ENCODE measurements at regions not wholly inside any gene's neighbourhood (a gene's known extent, or its start where the extent isn't known, plus 50 kb on each side); places are given as distances from the start of the nearest gene placed in this dataset.

DNA sequence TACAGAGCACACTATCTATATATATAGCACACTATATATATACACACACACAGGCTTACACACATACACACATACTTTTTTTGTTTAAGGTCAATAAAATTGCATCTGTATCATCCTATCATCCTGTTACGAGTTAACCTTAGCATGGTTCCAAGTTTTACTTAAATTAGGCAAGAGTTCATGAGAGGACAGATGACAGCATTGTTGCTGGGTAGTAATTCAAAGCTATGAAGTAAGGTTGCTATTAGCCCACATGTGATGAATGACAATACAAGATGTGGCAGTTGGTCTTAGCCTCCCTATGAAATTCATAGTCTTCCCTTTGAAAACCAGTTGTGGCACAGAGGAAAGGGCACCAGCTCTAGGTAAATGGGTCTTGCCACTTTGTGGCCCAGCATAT, 438.1 kb downstream of the ACTL7B start:
- no peak overlapping the region for H2BK5ac ChIP-seq (ENCODE audit: low read depth, low read length, poor library complexity, severe bottlenecking)
- no peak overlapping the region for H3K56ac ChIP-seq (ENCODE audit: extremely low read depth, insufficient read depth, low read length)
- ATAC-seq (ENCODE audit: low read depth) = no peak
- H3K4me3 ChIP-seq (ENCODE audit: insufficient read depth, low read depth, low read length) = no peak overlapping the region
- no CpG with 5 or more reads among the region's 1 CpG for WGBS, 2 experiments (ENCODE audit: extremely low coverage in 2 of 2, insufficient read length in 1 of 2)
- no peaks in the 10 kb centered on the region for H4K20me1 ChIP-seq (ENCODE audit: insufficient read depth, low read length)
- ChIA-PET POLR2A (ENCODE audit: unreplicated experiment) (interaction anchor here (0.6 kb wide), 1 partner anchor 26 kb away, joined by 3 read pairs; no protein-coding TSS in a partner anchor), CTCF (no interaction called here)
- H3K27me3 ChIP-seq (ENCODE audit: control insufficient read depth, insufficient read depth, low read length) = no peaks in the 10 kb centered on the region
- no peak overlapping the region for H2AFZ ChIP-seq (replicated peaks; ENCODE audit: low read length, poor library complexity)
- H3K14ac ChIP-seq (replicated peaks; ENCODE audit: low read depth, low read length) = no peak overlapping the region
- no TSS peak for BruUV-seq (replicated peaks)
- DNase-seq = no peak
- no peak overlapping the region for H2BK20ac ChIP-seq (ENCODE audit: low read depth, low read length)
- H3K9me3 ChIP-seq (ENCODE audit: control insufficient read depth, insufficient read depth, low read length) = 0 out of 2 replicates have a peak, but pooled peaks cover under 1% of the 10 kb centered on the region
- H2BK120ac ChIP-seq (ENCODE audit: low read depth, low read length) = no peak overlapping the region
- H3K4me1 ChIP-seq (ENCODE audit: control insufficient read depth, insufficient read depth, low read length) = no peaks in the 10 kb centered on the region
- no peak overlapping the region for H2AK5ac ChIP-seq (ENCODE audit: low read depth, low read length)
- H3K4me2 ChIP-seq (ENCODE audit: low read depth, low read length) = no peak overlapping the region
- H3K18ac ChIP-seq (ENCODE audit: low read depth, low read length) = no peak overlapping the region
- TF ChIP-seq RFX5 (IDR thresholded peaks at IDR 0.05; ENCODE audit: low read depth, low read length) = peak; percentile 86
- TF ChIP-seq SMC3 (IDR thresholded peaks at IDR 0.05; ENCODE audit: low read depth, low read length) = no peak
- H3K79me1 ChIP-seq (ENCODE audit: low read depth in 1 of 2, low read length in 2 of 2) = no peaks in the 10 kb centered on the region
- H3K9ac ChIP-seq (ENCODE audit: low read depth, low read length) = no peak overlapping the region
- no peak overlapping the region for H4K91ac ChIP-seq (ENCODE audit: insufficient read depth, low read depth, low read length)
- H3K4ac ChIP-seq (ENCODE audit: low read depth, low read length) = no peak overlapping the region
- H4K5ac ChIP-seq (ENCODE audit: low read depth, low read length) = no peak overlapping the region
- in situ Hi-C loops (cut with MboI; ENCODE audit: low sequenced_read_pairs) (no loop called here), dilution Hi-C loops (cut with HindIII; ENCODE audit: low sequenced_read_pairs, unreplicated experiment) (no loop called here), intact Hi-C loops (cut with micrococcal nuclease) (no loop called here)
- H2AK9ac ChIP-seq (replicated peaks; ENCODE audit: low read depth, low read length, poor library complexity) = no peak overlapping the region
- no peaks in the 10 kb centered on the region for H3K9me1 ChIP-seq (ENCODE audit: insufficient read depth, low read length)
- H3K23ac ChIP-seq (ENCODE audit: low read depth, low read length) = no peak overlapping the region
- no peaks in the 10 kb centered on the region for H3K36me3 ChIP-seq (ENCODE audit: control insufficient read depth, insufficient read depth, low read length)
- no peak overlapping the region for H4K8ac ChIP-seq (ENCODE audit: low read depth in 2 of 2, low read length in 2 of 2)
- no peak overlapping the region for H3K27ac ChIP-seq (ENCODE audit: insufficient read depth, low read length)
- H2BK15ac ChIP-seq (ENCODE audit: low read depth, low read length) = no peak overlapping the region
